Ascending aorta (tissue), 2 donors: ENCODE measurements at regions not wholly inside any gene's neighbourhood (a gene's known extent, or its start where the extent isn't known, plus 50 kb on each side); places are given as distances from the start of the nearest gene placed in this dataset.

Experiments
- DNase-seq, 2 donors: peaks; one replicate each; pipeline ENCODE4 v3.0.0-alpha.2; 2019; ENCODE audit warnings: low spot score in 2 of 2
- H3K27ac ChIP-seq, 2 donors: fragments of 200-600 bp; sonication (generic); one replicate each; pipeline ENCODE4 v1.5.1; 2016 to 2017; ENCODE audit warnings: mild to moderate bottlenecking in 1 of 2
- H3K27me3 ChIP-seq: fragments of 200-600 bp; sonication (generic); one replicate; pipeline ENCODE4 v1.5.1; 2017
- H3K36me3 ChIP-seq, 2 donors: fragments of 200-600 bp; sonication (generic); one replicate each; pipeline ENCODE4 v1.5.1; 2016
- H3K4me1 ChIP-seq, 2 donors: fragments of 200-600 bp; sonication (generic); one replicate each; pipeline ENCODE4 v1.5.1; 2016 to 2017; ENCODE audit warnings: mild to moderate bottlenecking in 1 of 2
- H3K4me3 ChIP-seq, 2 donors: fragments of 200-600 bp; sonication (generic); one replicate each; pipeline ENCODE4 v1.5.1; 2016 to 2017; ENCODE audit warnings: mild to moderate bottlenecking in 1 of 2
- H3K9me3 ChIP-seq, 2 donors: fragments of 200-600 bp; sonication (generic); one replicate each; pipeline ENCODE4 v1.5.1; 2016
- intact Hi-C: fragments of 100-400 bp; cut with DNase I; formaldehyde crosslinking; loops from one replicate; pipeline ENCODE4 v1.15.1; 2023
- TF ChIP-seq, protein P1 (sequence below), 3 experiments: fragments of 200-600 bp in 2 of 3; fragments of 450-650 bp in 1 of 3; sonication (generic) in 2 of 3; IDR thresholded peaks; one replicate each; pipeline ENCODE4 v1.5.1; 2016 to 2019; ENCODE audit warnings: antibody characterized with exemption in 3 of 3, mild to moderate bottlenecking in 1 of 3, moderate library complexity in 1 of 3

- no peak overlapping the region for H3K27ac ChIP-seq
- peak in 1 of 2 donors; percentile 47 for DNase-seq
- H3K27me3 ChIP-seq = no peaks in the 10 kb centered on the region
- intact Hi-C loops = no loop called here
- no peaks in the 10 kb centered on the region for H3K9me3 ChIP-seq
- H3K36me3 ChIP-seq = no peaks in the 10 kb centered on the region
- no peaks in the 10 kb centered on the region for H3K4me1 ChIP-seq
- TF ChIP-seq, protein P1, sequence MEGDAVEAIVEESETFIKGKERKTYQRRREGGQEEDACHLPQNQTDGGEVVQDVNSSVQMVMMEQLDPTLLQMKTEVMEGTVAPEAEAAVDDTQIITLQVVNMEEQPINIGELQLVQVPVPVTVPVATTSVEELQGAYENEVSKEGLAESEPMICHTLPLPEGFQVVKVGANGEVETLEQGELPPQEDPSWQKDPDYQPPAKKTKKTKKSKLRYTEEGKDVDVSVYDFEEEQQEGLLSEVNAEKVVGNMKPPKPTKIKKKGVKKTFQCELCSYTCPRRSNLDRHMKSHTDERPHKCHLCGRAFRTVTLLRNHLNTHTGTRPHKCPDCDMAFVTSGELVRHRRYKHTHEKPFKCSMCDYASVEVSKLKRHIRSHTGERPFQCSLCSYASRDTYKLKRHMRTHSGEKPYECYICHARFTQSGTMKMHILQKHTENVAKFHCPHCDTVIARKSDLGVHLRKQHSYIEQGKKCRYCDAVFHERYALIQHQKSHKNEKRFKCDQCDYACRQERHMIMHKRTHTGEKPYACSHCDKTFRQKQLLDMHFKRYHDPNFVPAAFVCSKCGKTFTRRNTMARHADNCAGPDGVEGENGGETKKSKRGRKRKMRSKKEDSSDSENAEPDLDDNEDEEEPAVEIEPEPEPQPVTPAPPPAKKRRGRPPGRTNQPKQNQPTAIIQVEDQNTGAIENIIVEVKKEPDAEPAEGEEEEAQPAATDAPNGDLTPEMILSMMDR (IDR thresholded peaks at IDR 0.05) = no peak
- H3K4me3 ChIP-seq = no peak overlapping the region
Observed at GRCh38 chr15:70582143-70582945, 181.0 kb downstream of the UACA start.

- no peaks in the 10 kb centered on the region for H3K27me3 ChIP-seq
- H3K9me3 ChIP-seq = no peaks in the 10 kb centered on the region
- no peak overlapping the region for H3K27ac ChIP-seq
- intact Hi-C loops = no loop called here
- DNase-seq = peak in 1 of 2 donors; percentile 22
- H3K4me3 ChIP-seq = no peak overlapping the region
- no peaks in the 10 kb centered on the region for H3K4me1 ChIP-seq
- TF ChIP-seq, protein P1 (IDR thresholded peaks at IDR 0.05) = no peak
- no peaks in the 10 kb centered on the region for H3K36me3 ChIP-seq
Observed at GRCh38 chr15:70580958-70581357, 182.4 kb downstream of the UACA start.

- H3K27me3 ChIP-seq = no peaks in the 10 kb centered on the region
- H3K27ac ChIP-seq = no peak overlapping the region
Observed at GRCh38 chr15:70580286-70580685, 183.1 kb downstream of the UACA start.

GRCh38 chr15:70579766-70580165 is 183.6 kb downstream of the UACA start:
- Histone ChIP-seq H3K36me3 (no peaks in the 10 kb centered on the region), H3K27ac (no peak overlapping the region)

More at GRCh38 chr15:70580286-70580685, 183.1 kb downstream of the UACA start:
- peak in 1 of 2 donors; percentile 21 for DNase-seq
- no peak overlapping the region for H3K4me3 ChIP-seq
- no peaks in the 10 kb centered on the region for H3K4me1 ChIP-seq
- no peaks in the 10 kb centered on the region for H3K36me3 ChIP-seq
- no peaks in the 10 kb centered on the region for H3K9me3 ChIP-seq
- TF ChIP-seq, protein P1 (IDR thresholded peaks at IDR 0.05) = no peak
- intact Hi-C loops = no loop called here

DNA sequence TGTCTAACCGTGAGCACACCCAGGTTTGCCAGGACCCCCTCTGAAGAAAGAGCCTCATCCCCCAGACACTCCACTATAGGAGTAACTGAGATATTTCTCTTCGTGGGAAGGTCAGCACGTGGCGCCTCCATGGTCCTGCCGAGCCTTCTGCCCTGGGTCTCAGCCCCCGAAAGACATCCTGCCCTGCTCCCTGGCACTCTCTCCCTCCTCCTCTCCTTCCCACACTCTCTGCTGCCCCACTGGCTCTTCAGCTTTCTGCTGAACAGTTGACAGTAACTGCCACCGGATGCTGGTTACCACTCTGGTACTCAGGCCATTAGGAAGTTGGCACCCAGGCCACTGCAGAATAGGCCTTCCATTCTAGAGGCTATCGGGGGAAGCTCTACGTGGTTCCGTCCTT is 185.2 kb downstream of the UACA start:
- DNase-seq = peak in 1 of 2 donors; percentile 45
- no peak overlapping the region for H3K4me3 ChIP-seq
- TF ChIP-seq, protein P1 (IDR thresholded peaks at IDR 0.05) = no peak
- no peaks in the 10 kb centered on the region for H3K27me3 ChIP-seq
- H3K4me1 ChIP-seq = no peaks in the 10 kb centered on the region
- intact Hi-C loops = no loop called here
- H3K36me3 ChIP-seq = no peaks in the 10 kb centered on the region
- H3K9me3 ChIP-seq = no peaks in the 10 kb centered on the region
- H3K27ac ChIP-seq = no peak overlapping the region

More at GRCh38 chr15:70579766-70580165, 183.6 kb downstream of the UACA start:
- Histone ChIP-seq H3K9me3 (no peaks in the 10 kb centered on the region), H3K4me3 (no peak overlapping the region), H3K4me1 (no peaks in the 10 kb centered on the region), H3K27me3 (no peaks in the 10 kb centered on the region)
- no peak for DNase-seq
- TF ChIP-seq, protein P1 (IDR thresholded peaks at IDR 0.05) = no peak
- intact Hi-C loops = no loop called here
